HCT116 (cell line): ENCODE measurements at regions not wholly inside any gene's neighbourhood (a gene's known extent, or its start where the extent isn't known, plus 50 kb on each side); places are given as distances from the start of the nearest gene placed in this dataset.

Source experiments
- ATAC-seq: fragments of 200-7000 bp; cut with Tn5 transposase; 2 replicates; pipeline ENCODE4 v1.9.1; 2020; ENCODE audit warnings: mild to moderate bottlenecking, moderate library complexity
- BruUV-seq: library from RNA; stranded (reverse); fragments of 400-500 nt; replicated peaks from 2 replicates; lab custom pipeline; 2021; lab: Mats Ljungman, UMichigan
- CTCF ChIA-PET: fragments of 300-600 bp; sonication (Branson Sonifier 250); formaldehyde crosslinking; loops from one replicate; lab custom pipeline; 2021; ENCODE audit warnings: antibody characterized with exemption; lab: Charles Lee
- POLR2A ChIA-PET: fragments of 300-600, 350-600 bp; sonication (Branson Sonifier 250); formaldehyde crosslinking; loops from one replicate; lab custom pipeline; 2021; ENCODE audit warnings: antibody characterized with exemption; lab: Charles Lee
- RAD21 ChIA-PET, 2 experiments: fragments of 300-600 bp; sonication (Branson Sonifier 250); formaldehyde crosslinking; loops; one replicate each; lab custom pipeline; 2023; ENCODE audit warnings: low total read pairs in 2 of 2; ENCODE audit not compliant: uncharacterized antibody in 2 of 2, unreplicated experiment in 2 of 2, low non-redundant PET in 1 of 2; lab: Charles Lee
- DNase-seq: peaks from one replicate; pipeline ENCODE4 v3.0.0-alpha.2; 2010; ENCODE audit warnings: low read depth, low spot score
- H2AFZ ChIP-seq: fragments of 200-600 bp; shearing (Covaris generic), sonication (generic); 2 replicates; pipeline ENCODE4 v1.6.1; 2017; ENCODE audit warnings: low read depth, mixed run types, mixed read lengths, antibody characterized with exemption, low read length; ENCODE audit not compliant: poor library complexity, severe bottlenecking
- H3K27ac ChIP-seq: 2 replicates; pipeline ENCODE4 v1.5.1; 2012; ENCODE audit warnings: low read depth, low read length
- H3K27me3 ChIP-seq: fragments of 200-600 bp; sonication (generic); 2 replicates; pipeline ENCODE4 v1.6.1; 2016; ENCODE audit warnings: mixed run types, low read length, mixed read lengths; ENCODE audit not compliant: insufficient read depth
- H3K36me3 ChIP-seq, 2 experiments: fragments of 200-500 bp in 1 of 2; fragments of 200-600 bp in 1 of 2; sonication (Bioruptor generic) in 1 of 2; sonication (generic) in 1 of 2; 2 replicates each; pipeline versions ENCODE4 v1.5.1 to v1.6.1; 2014 to 2016; ENCODE audit warnings: low read length in 2 of 2, inconsistent platforms in 1 of 2, mixed read lengths in 1 of 2, mixed run types in 1 of 2; ENCODE audit not compliant: insufficient read depth in 2 of 2, control insufficient read depth in 1 of 2
- H3K4me1 ChIP-seq, 2 experiments: fragments of 200-600 bp in 1 of 2; sonication (generic) in 1 of 2; 2 replicates each; pipeline versions ENCODE4 v1.5.1 to v1.6.1; 2012 to 2017; ENCODE audit warnings: low read length in 2 of 2, inconsistent platforms in 1 of 2, mild to moderate bottlenecking in 1 of 2, mixed read lengths in 1 of 2, mixed run types in 1 of 2, moderate library complexity in 1 of 2; ENCODE audit not compliant: insufficient read depth in 2 of 2, control insufficient read depth in 1 of 2
- H3K4me2 ChIP-seq: fragments of 200-600 bp; sonication (generic); 2 replicates; pipeline ENCODE4 v1.6.1; 2017; ENCODE audit warnings: mixed run types, low read length, mixed read lengths
- H3K4me3 ChIP-seq, 2 experiments: fragments of 200-600 bp in 1 of 2; sonication (generic) in 1 of 2; replicated peaks in 1 of 2; 2 replicates each; pipeline ENCODE4 v1.5.1; 2011 to 2016; ENCODE audit warnings: low read length in 2 of 2, control low read depth in 1 of 2, low read depth in 1 of 2, mild to moderate bottlenecking in 1 of 2, mixed read lengths in 1 of 2, mixed run types in 1 of 2
- H3K79me2 ChIP-seq: fragments of 200-600 bp; sonication (generic); 2 replicates; pipeline ENCODE4 v1.6.1; 2017; ENCODE audit warnings: mild to moderate bottlenecking, mixed run types, low read length, moderate library complexity, mixed read lengths; ENCODE audit not compliant: insufficient read depth
- H3K9ac ChIP-seq: fragments of 200-600 bp; sonication (generic); 2 replicates; pipeline ENCODE4 v1.6.1; 2016; ENCODE audit warnings: low read length, mixed read lengths
- H3K9me2 ChIP-seq: fragments of 200-600 bp; sonication (generic), shearing (Covaris generic); 2 replicates; pipeline ENCODE4 v1.6.1; 2017; ENCODE audit warnings: mixed run types, mild to moderate bottlenecking, moderate library complexity; ENCODE audit not compliant: insufficient read depth
- H3K9me3 ChIP-seq, 2 experiments: fragments of 200-500 bp in 1 of 2; fragments of 200-600 bp in 1 of 2; sonication (Bioruptor generic) in 1 of 2; sonication (generic) in 1 of 2; 2 replicates each; pipeline ENCODE4 v1.6.1; 2014 to 2017; ENCODE audit warnings: low read length in 2 of 2, mixed read lengths in 2 of 2, inconsistent platforms in 1 of 2, low read depth in 1 of 2, mild to moderate bottlenecking in 1 of 2, mixed run types in 1 of 2, moderate library complexity in 1 of 2; ENCODE audit not compliant: control insufficient read depth in 1 of 2, insufficient read depth in 1 of 2
- H4K20me1 ChIP-seq: fragments of 200-600 bp; sonication (generic), shearing (Covaris generic); 2 replicates; pipeline ENCODE4 v1.6.1; 2017; ENCODE audit warnings: mixed run types, mild to moderate bottlenecking, moderate library complexity; ENCODE audit not compliant: insufficient read depth
- CBX3 ChIP-seq: IDR thresholded peaks from 2 replicates; pipeline ENCODE4 v1.6.1; 2012; ENCODE audit warnings: low read depth
- CEBPB ChIP-seq: IDR thresholded peaks from 2 replicates; pipeline ENCODE4 v1.6.1; 2012; ENCODE audit warnings: low read depth
- ELF1 ChIP-seq: IDR thresholded peaks from 2 replicates; pipeline ENCODE4 v1.6.1; 2012; ENCODE audit warnings: low read depth, borderline replicate concordance
- EZH2phosphoT487 ChIP-seq: fragments of 200-600 bp; IDR thresholded peaks from 2 replicates; pipeline ENCODE4 v1.6.1; 2018; ENCODE audit warnings: antibody characterized with exemption, borderline replicate concordance
- FOSL1 ChIP-seq: IDR thresholded peaks from 2 replicates; pipeline ENCODE4 v1.6.1; 2012; ENCODE audit warnings: low read depth
- MAX ChIP-seq: IDR thresholded peaks from 2 replicates; pipeline ENCODE4 v1.6.1; 2012
- POLR2A ChIP-seq: IDR thresholded peaks from 2 replicates; pipeline ENCODE4 v1.7.0; 2011; ENCODE audit warnings: borderline replicate concordance; ENCODE audit not compliant: insufficient read depth, insufficient read length; ENCODE audit errors: extremely low read depth
- POLR2AphosphoS5 ChIP-seq: IDR thresholded peaks from 2 replicates; pipeline ENCODE4 v1.6.1; 2011; ENCODE audit warnings: mild to moderate bottlenecking, low read depth, low read length, moderate library complexity
- RAD21 ChIP-seq: IDR thresholded peaks from 2 replicates; pipeline ENCODE4 v1.6.1; 2012; ENCODE audit warnings: low read depth, mild to moderate bottlenecking
- REST ChIP-seq: IDR thresholded peaks from 2 replicates; pipeline ENCODE4 v1.6.1; 2012; ENCODE audit warnings: low read depth
- SIN3A ChIP-seq: IDR thresholded peaks from 2 replicates; pipeline ENCODE4 v1.6.1; 2012; ENCODE audit warnings: low read depth
- SP1 ChIP-seq: IDR thresholded peaks from 2 replicates; pipeline ENCODE4 v1.6.1; 2012; ENCODE audit warnings: low read depth
- SRF ChIP-seq: IDR thresholded peaks from 2 replicates; pipeline ENCODE4 v1.6.1; 2012; ENCODE audit warnings: low read depth
- YY1 ChIP-seq: IDR thresholded peaks from 2 replicates; pipeline ENCODE4 v1.6.1; 2011; ENCODE audit warnings: low read length, low read depth, moderate library complexity, mild to moderate bottlenecking; ENCODE audit not compliant: insufficient replicate concordance; ENCODE audit errors: extremely low read depth
- ZBTB33 ChIP-seq: IDR thresholded peaks from 2 replicates; pipeline ENCODE4 v1.6.1; 2011; ENCODE audit warnings: mild to moderate bottlenecking, low read length, moderate library complexity; ENCODE audit not compliant: insufficient replicate concordance; ENCODE audit errors: extremely low read depth
- ZFX ChIP-seq: fragments of 450-650 bp; IDR thresholded peaks from 2 replicates; pipeline ENCODE4 v1.6.1; 2017
- ZNF274 ChIP-seq: fragments of 200-500 bp; sonication (Bioruptor generic); IDR thresholded peaks from 2 replicates; pipeline ENCODE4 v1.6.1; 2014; ENCODE audit warnings: mild to moderate bottlenecking, low read depth, low read length, inconsistent platforms
- intact Hi-C: fragments of 100-400 bp; cut with micrococcal nuclease; formaldehyde crosslinking; loops from 2 replicates; pipeline ENCODE4 v1.10.0; 2022

- BruUV-seq, result no TSS peak
- Histone ChIP-seq H3K4me1 (peaks cover 0 to 8% of the 10 kb centered on the region in 2 experiments; a peak in 1 of 4 replicates), H3K9ac (no peak overlapping the region), H3K27ac (no peak overlapping the region), H3K79me2 (no peaks in the 10 kb centered on the region), H3K36me3 (no peaks in the 10 kb centered on the region), H3K4me2 (no peak overlapping the region), H3K27me3 (no peaks in the 10 kb centered on the region), H4K20me1 (no peaks in the 10 kb centered on the region), H3K9me3 (no peaks in the 10 kb centered on the region), H3K9me2 (no peaks in the 10 kb centered on the region), H3K4me3 (no peak overlapping the region), H2AFZ (no peak overlapping the region)
- ATAC-seq, result no peak
- TF ChIP-seq SIN3A (no peak), FOSL1 (no peak), POLR2A (no peak), CBX3 (no peak), SP1 (no peak), ZBTB33 (no peak), ZFX (no peak), YY1 (no peak), POLR2AphosphoS5 (no peak), SRF (no peak), ELF1 (no peak), EZH2phosphoT487 (no peak), CEBPB (no peak), ZNF274 (no peak), MAX (no peak), REST (no peak), RAD21 (no peak)
- ChIA-PET RAD21 (no interaction called here), CTCF (no interaction called here), POLR2A (no interaction called here)
- intact Hi-C loops, result no loop called here
- no peak for DNase-seq
These were observed 81.3 kb downstream of the SCGB2B2 start for GRCh38 chr19:34595683-34596082.
